Endothelial cell of umbilical vein (primary cell): ENCODE measurements at regions not wholly inside any gene's neighbourhood (a gene's known extent, or its start where the extent isn't known, plus 50 kb on each side); places are given as distances from the start of the nearest gene placed in this dataset.

Source experiments
- BruUV-seq: library from RNA; stranded (reverse); fragments of 400-500 nt; replicated peaks from 2 replicates; lab custom pipeline; 2021; lab: Mats Ljungman, UMichigan
- CTCF ChIA-PET: fragments of 300-600, 350-600 bp; sonication (Branson Sonifier 250); formaldehyde crosslinking; loops from one replicate; lab custom pipeline; 2021; ENCODE audit warnings: antibody characterized with exemption, inconsistent platforms; lab: Charles Lee
- POLR2A ChIA-PET: fragments of 300-600, 350-600 bp; sonication (Branson Sonifier 250); formaldehyde crosslinking; loops from one replicate; lab custom pipeline; 2021; ENCODE audit warnings: antibody characterized with exemption, inconsistent platforms; lab: Charles Lee
- DNase-seq: peaks from one replicate; pipeline ENCODE4 v3.0.0-alpha.2; 2011; ENCODE audit warnings: low read depth, low spot score
- FAIRE-seq: peaks from 2 replicates; lab custom pipeline; 2011; peaks lifted over from hg19 to GRCh38; lab: Jason Lieb, UNC
- H2AFZ ChIP-seq: 2 replicates; pipeline ENCODE4 v1.6.0; 2012; ENCODE audit warnings: low read depth, low read length, control low read depth, inconsistent platforms
- H3K27ac ChIP-seq: 2 replicates; pipeline ENCODE4 v1.5.1; 2011; ENCODE audit warnings: low read depth, mild to moderate bottlenecking, control low read depth, low read length, moderate library complexity; ENCODE audit not compliant: insufficient read depth
- H3K27me3 ChIP-seq, 2 experiments: 2 replicates each; pipeline versions ENCODE4 v1.6.0 to v1.6.1; 2011; ENCODE audit warnings: low read length in 2 of 2, mixed read lengths in 1 of 2; ENCODE audit not compliant: control insufficient read depth in 2 of 2, insufficient read depth in 2 of 2
- H3K36me3 ChIP-seq, 2 experiments: 2 replicates in 1 of 2; 3 replicates in 1 of 2; pipeline ENCODE4 v1.5.1; 2011; ENCODE audit warnings: low read length in 2 of 2, mild to moderate bottlenecking in 1 of 2, moderate library complexity in 1 of 2; ENCODE audit not compliant: control insufficient read depth in 2 of 2, insufficient read depth in 2 of 2; ENCODE audit errors: extremely low read depth in 1 of 2
- H3K4me1 ChIP-seq: 3 replicates; pipeline ENCODE4 v1.5.1; 2011; ENCODE audit warnings: mild to moderate bottlenecking, low read length; ENCODE audit not compliant: control insufficient read depth, insufficient read depth; ENCODE audit errors: extremely low read depth
- H3K4me2 ChIP-seq: 2 replicates; pipeline ENCODE4 v1.6.1; 2011; ENCODE audit warnings: low read length, control low read depth, mixed read lengths; ENCODE audit not compliant: insufficient read depth
- H3K4me3 ChIP-seq, 3 experiments: fragments of 200-600 bp in 1 of 3; sonication (generic), shearing (Covaris generic) in 1 of 3; replicated peaks in 1 of 3; 2 replicates each; pipeline ENCODE4 v1.5.1; 2011 to 2016; ENCODE audit warnings: control low read depth in 3 of 3, low read length in 3 of 3, mild to moderate bottlenecking in 2 of 3, inconsistent platforms in 1 of 3, low read depth in 1 of 3, moderate library complexity in 1 of 3; ENCODE audit not compliant: insufficient read depth in 1 of 3
- H3K79me2 ChIP-seq: 2 replicates; pipeline ENCODE4 v1.6.0; 2012; ENCODE audit warnings: low read length, inconsistent platforms; ENCODE audit not compliant: control insufficient read depth, insufficient read depth
- H3K9ac ChIP-seq: replicated peaks from 2 replicates; pipeline ENCODE3; 2011; ENCODE audit warnings: low read length, control low read depth; ENCODE audit not compliant: insufficient read depth; ENCODE audit errors: extremely low read depth
- H3K9me1 ChIP-seq: replicated peaks from 3 replicates; pipeline ENCODE4 v1.6.0; 2011; ENCODE audit warnings: mild to moderate bottlenecking, low read length; ENCODE audit not compliant: control insufficient read depth, insufficient read depth; ENCODE audit errors: extremely low read depth
- H3K9me3 ChIP-seq: replicated peaks from 2 replicates; pipeline ENCODE4 v1.5.1; 2012; ENCODE audit warnings: low read length, inconsistent platforms; ENCODE audit not compliant: control insufficient read depth, insufficient read depth
- H4K20me1 ChIP-seq: replicated peaks from 2 replicates; pipeline ENCODE3; 2011; ENCODE audit warnings: mild to moderate bottlenecking, low read length; ENCODE audit not compliant: control insufficient read depth, insufficient read depth; ENCODE audit errors: extremely low read depth
- EZH2 ChIP-seq: IDR thresholded peaks from 2 replicates; pipeline ENCODE4 v1.6.1; 2012; ENCODE audit warnings: borderline replicate concordance, low read depth, mild to moderate bottlenecking, moderate library complexity, low read length, inconsistent platforms; ENCODE audit not compliant: severe bottlenecking
- FOS ChIP-seq: IDR thresholded peaks from 2 replicates; pipeline ENCODE4 v1.6.1; 2011; ENCODE audit warnings: mild to moderate bottlenecking, low read length, moderate library complexity, borderline replicate concordance; ENCODE audit not compliant: insufficient read depth
- GATA2 ChIP-seq: IDR thresholded peaks from 2 replicates; pipeline ENCODE4 v1.7.0; 2011; ENCODE audit warnings: low read depth, mild to moderate bottlenecking, moderate library complexity, mixed read lengths, low read length; ENCODE audit not compliant: insufficient read length, insufficient read depth
- JUN ChIP-seq: IDR thresholded peaks from 2 replicates; pipeline ENCODE4 v1.6.1; 2011; ENCODE audit warnings: borderline replicate concordance, low read depth; ENCODE audit not compliant: insufficient read length, insufficient read depth
- MYC ChIP-seq: IDR thresholded peaks from one replicate; pipeline ENCODE4 v1.6.1; 2011; ENCODE audit warnings: mild to moderate bottlenecking, low read depth, low read length
- POLR2A ChIP-seq: IDR thresholded peaks from 2 replicates; pipeline ENCODE4 v1.6.1; 2012; ENCODE audit warnings: low read depth, mild to moderate bottlenecking, control low read depth, low read length
- POLR2AphosphoS5 ChIP-seq: IDR thresholded peaks from 2 replicates; pipeline ENCODE4 v1.6.1; 2012; ENCODE audit warnings: low read depth, mild to moderate bottlenecking, control low read depth, low read length, moderate library complexity; ENCODE audit not compliant: insufficient read depth
- dilution Hi-C: fragments of 300-500 bp; cut with MboI; formaldehyde crosslinking; loops from one replicate; pipeline ENCODE4 v1.15.0; 2019; ENCODE audit warnings: low sequenced_read_pairs; ENCODE audit not compliant: extremely low pct_ligation_motif_present
- intact Hi-C: fragments of 100-400 bp; cut with micrococcal nuclease; formaldehyde crosslinking; loops from one replicate; pipeline ENCODE4 v1.10.0; 2022
- TF ChIP-seq, protein P1 (sequence below), 2 donors: IDR thresholded peaks; 1 replicate in 1 of 2; 2 replicates in 1 of 2; pipeline ENCODE4 v1.5.1; 2011; ENCODE audit warnings: low read length in 2 of 2, mild to moderate bottlenecking in 2 of 2, moderate library complexity in 2 of 2, control low read depth in 1 of 2, inconsistent platforms in 1 of 2, low read depth in 1 of 2; ENCODE audit not compliant: insufficient read depth in 1 of 2; ENCODE audit errors: extremely low read depth in 1 of 2
- TF ChIP-seq, protein P2 (sequence below): IDR thresholded peaks from 2 replicates; pipeline ENCODE4 v1.6.1; 2011; ENCODE audit not compliant: insufficient read depth, insufficient read length

DNA sequence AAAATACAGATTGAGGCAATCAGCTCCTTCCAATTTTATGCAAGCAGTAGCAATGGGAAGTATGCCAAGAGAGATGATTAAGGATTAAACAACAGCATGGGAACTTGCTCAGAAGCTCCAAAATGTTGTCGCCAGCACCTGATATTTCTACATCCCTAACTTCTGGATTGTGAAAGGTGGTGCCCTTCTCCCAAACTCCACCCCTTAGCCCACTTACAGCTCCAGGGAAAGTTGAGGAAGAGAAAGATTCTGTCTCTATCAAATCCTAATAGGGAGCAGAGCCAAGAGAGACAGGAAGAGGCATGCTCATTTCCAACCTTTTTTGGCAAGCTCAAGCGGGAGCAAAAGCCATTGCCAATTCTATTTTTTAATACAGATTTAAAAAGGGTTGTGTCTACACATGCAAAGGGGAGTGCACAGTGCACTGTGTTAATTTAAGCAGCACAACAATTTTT is 92.4 kb upstream of the NR3C1 start:
- Histone ChIP-seq H3K4me3 (no peak overlapping the region), H3K9me1 (no peaks in the 10 kb centered on the region), H3K9me3 (no peaks in the 10 kb centered on the region), H3K4me1 (peaks cover 3% of the 10 kb centered on the region), H3K27me3 (no peaks in the 10 kb centered on the region), H2AFZ (peak overlapping the region; percentile 62), H3K9ac (no peak overlapping the region), H3K36me3 (no peaks in the 10 kb centered on the region), H3K27ac (no peak overlapping the region), H3K79me2 (no peaks in the 10 kb centered on the region), H3K4me2 (no peak overlapping the region), H4K20me1 (no peaks in the 10 kb centered on the region)
- dilution Hi-C loops = no loop called here
- peak; percentile 73 for DNase-seq
- ChIA-PET CTCF (interaction anchor here (0.7 to 2.5 kb wide), 3 partner anchors 11 to 13 kb away, joined by 3 to 7 read pairs (median 3); no protein-coding TSS in a partner anchor), POLR2A (no interaction called here)
- FAIRE-seq = peak; percentile 63
- no peak for TF ChIP-seq POLR2AphosphoS5
- no peak for TF ChIP-seq MYC
- no peak for TF ChIP-seq GATA2
- TF ChIP-seq, protein P1, sequence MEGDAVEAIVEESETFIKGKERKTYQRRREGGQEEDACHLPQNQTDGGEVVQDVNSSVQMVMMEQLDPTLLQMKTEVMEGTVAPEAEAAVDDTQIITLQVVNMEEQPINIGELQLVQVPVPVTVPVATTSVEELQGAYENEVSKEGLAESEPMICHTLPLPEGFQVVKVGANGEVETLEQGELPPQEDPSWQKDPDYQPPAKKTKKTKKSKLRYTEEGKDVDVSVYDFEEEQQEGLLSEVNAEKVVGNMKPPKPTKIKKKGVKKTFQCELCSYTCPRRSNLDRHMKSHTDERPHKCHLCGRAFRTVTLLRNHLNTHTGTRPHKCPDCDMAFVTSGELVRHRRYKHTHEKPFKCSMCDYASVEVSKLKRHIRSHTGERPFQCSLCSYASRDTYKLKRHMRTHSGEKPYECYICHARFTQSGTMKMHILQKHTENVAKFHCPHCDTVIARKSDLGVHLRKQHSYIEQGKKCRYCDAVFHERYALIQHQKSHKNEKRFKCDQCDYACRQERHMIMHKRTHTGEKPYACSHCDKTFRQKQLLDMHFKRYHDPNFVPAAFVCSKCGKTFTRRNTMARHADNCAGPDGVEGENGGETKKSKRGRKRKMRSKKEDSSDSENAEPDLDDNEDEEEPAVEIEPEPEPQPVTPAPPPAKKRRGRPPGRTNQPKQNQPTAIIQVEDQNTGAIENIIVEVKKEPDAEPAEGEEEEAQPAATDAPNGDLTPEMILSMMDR (IDR thresholded peaks at IDR 0.05; ENCODE audit: extremely low read depth in 1 of 2, insufficient read depth in 1 of 2, low read depth in 1 of 2, low read length in 2 of 2) = no peak
- no peak for TF ChIP-seq JUN
- TF ChIP-seq, protein P2, sequence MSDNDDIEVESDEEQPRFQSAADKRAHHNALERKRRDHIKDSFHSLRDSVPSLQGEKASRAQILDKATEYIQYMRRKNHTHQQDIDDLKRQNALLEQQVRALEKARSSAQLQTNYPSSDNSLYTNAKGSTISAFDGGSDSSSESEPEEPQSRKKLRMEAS = no peak
- no peak for TF ChIP-seq POLR2A
- no peak for TF ChIP-seq FOS
- TF ChIP-seq EZH2 = no peak
- no TSS peak for BruUV-seq
- intact Hi-C loops = no loop called here
